ENCODE measurements at regions not wholly inside any gene's neighbourhood (a gene's known extent, or its start where the extent isn't known, plus 50 kb on each side); places are given as distances from the start of the nearest gene placed in this dataset.

DNA sequence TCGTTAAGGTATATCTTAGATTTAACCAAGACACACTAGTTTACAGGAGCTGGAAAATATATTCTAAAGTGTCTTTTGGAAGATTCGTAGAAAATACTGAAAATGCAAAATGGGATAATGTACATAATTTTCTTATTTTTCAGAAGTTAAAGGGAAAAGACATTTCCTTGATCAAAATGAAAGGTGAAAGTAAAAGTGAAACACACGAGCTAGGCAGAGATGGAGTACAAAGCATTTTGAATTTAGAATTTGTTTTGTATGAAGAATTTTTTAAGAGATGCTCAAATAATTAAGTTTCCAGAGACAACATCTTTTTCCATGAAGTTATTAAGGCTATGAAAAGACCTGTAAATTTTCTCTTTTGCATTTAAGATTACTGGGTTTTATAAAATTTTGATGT is 2192.6 kb upstream of the AGA start:
- 57% methylated on average over 3 of the region's 3 CpGs for WGBS
- Histone ChIP-seq H3K4me3 (no peak overlapping the region), H3K9me3 (no peaks in the 10 kb centered on the region), H3K36me3 (no peaks in the 10 kb centered on the region), H3K27me3 (no peaks in the 10 kb centered on the region), H3K27ac (replicated peaks in 1 of 4) (no peak overlapping the region), H3K4me1 (no peaks in the 10 kb centered on the region)
- no peak for DNase-seq (ENCODE audit: extremely low spot score)
- intact Hi-C loops (cut with DNase I) = no loop called here
- no peak for TF ChIP-seq POLR2A (IDR thresholded peaks at IDR 0.05; ENCODE audit: low read depth)
- TF ChIP-seq POLR2AphosphoS5 (IDR thresholded peaks at IDR 0.05) = no peak
- TF ChIP-seq, protein P1, sequence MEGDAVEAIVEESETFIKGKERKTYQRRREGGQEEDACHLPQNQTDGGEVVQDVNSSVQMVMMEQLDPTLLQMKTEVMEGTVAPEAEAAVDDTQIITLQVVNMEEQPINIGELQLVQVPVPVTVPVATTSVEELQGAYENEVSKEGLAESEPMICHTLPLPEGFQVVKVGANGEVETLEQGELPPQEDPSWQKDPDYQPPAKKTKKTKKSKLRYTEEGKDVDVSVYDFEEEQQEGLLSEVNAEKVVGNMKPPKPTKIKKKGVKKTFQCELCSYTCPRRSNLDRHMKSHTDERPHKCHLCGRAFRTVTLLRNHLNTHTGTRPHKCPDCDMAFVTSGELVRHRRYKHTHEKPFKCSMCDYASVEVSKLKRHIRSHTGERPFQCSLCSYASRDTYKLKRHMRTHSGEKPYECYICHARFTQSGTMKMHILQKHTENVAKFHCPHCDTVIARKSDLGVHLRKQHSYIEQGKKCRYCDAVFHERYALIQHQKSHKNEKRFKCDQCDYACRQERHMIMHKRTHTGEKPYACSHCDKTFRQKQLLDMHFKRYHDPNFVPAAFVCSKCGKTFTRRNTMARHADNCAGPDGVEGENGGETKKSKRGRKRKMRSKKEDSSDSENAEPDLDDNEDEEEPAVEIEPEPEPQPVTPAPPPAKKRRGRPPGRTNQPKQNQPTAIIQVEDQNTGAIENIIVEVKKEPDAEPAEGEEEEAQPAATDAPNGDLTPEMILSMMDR (IDR thresholded peaks at IDR 0.05) = no peak
- TF ChIP-seq EP300 (IDR thresholded peaks at IDR 0.05) = no peak

DNA sequence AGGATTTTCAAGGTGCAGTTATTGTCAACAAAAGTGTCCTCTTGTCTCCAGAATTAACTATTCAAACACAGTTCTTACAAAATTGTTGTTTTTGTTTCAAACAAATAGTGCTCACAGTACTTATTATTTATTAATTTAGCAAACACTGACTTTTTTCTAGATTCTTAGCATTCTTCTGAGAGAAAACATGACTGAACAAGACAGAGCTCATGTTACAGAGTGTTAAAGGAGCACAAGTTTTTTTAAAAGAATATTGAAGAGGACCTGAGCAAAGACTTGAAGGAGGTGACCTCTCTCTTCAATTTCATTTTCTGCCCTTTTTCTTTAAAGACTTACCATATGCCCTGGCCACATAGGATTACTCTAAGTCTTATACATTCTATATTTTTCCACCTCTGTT is 2220.3 kb upstream of the AGA start:
- DNase-seq (ENCODE audit: extremely low spot score) = no peak
- H3K36me3 ChIP-seq = no peaks in the 10 kb centered on the region
- TF ChIP-seq, protein P1 (IDR thresholded peaks at IDR 0.05) = no peak
- TF ChIP-seq EP300 (IDR thresholded peaks at IDR 0.05) (no peak), POLR2A (IDR thresholded peaks at IDR 0.05; ENCODE audit: low read depth) (no peak), POLR2AphosphoS5 (IDR thresholded peaks at IDR 0.05) (no peak)
- intact Hi-C loops (cut with DNase I) = no loop called here
- peaks cover 0 to 9% (median 0%) of the 10 kb centered on the region in 4 donors for H3K9me3 ChIP-seq
- no peaks in the 10 kb centered on the region for H3K4me1 ChIP-seq
- H3K4me3 ChIP-seq = no peak overlapping the region
- H3K27me3 ChIP-seq = no peaks in the 10 kb centered on the region
- no peak overlapping the region for H3K27ac ChIP-seq (replicated peaks in 1 of 4)

GRCh38 chr4:179663641-179664429 is 2221.6 kb upstream of the AGA start:
- no peak overlapping the region for H3K27ac ChIP-seq (replicated peaks in 1 of 4)
- TF ChIP-seq EP300 (IDR thresholded peaks at IDR 0.05) = no peak
- TF ChIP-seq POLR2AphosphoS5 (IDR thresholded peaks at IDR 0.05) = no peak
- TF ChIP-seq, protein P1 (IDR thresholded peaks at IDR 0.05) = no peak
- no peak for TF ChIP-seq POLR2A (IDR thresholded peaks at IDR 0.05; ENCODE audit: low read depth)
- no peaks in the 10 kb centered on the region for H3K4me1 ChIP-seq
- H3K4me3 ChIP-seq = no peak overlapping the region
- H3K27me3 ChIP-seq = no peaks in the 10 kb centered on the region
- intact Hi-C loops (cut with DNase I) = no loop called here
- peaks cover 0 to 9% (median 0%) of the 10 kb centered on the region in 4 donors for H3K9me3 ChIP-seq
- H3K36me3 ChIP-seq = no peaks in the 10 kb centered on the region
- DNase-seq (ENCODE audit: extremely low spot score) = no peak
- 93% methylated on average over 6 of the region's 6 CpGs for WGBS

GRCh38 chr4:179664430-179665027 is 2222.3 kb upstream of the AGA start:
- TF ChIP-seq POLR2A (IDR thresholded peaks at IDR 0.05; ENCODE audit: low read depth) (no peak), EP300 (IDR thresholded peaks at IDR 0.05) (no peak), POLR2AphosphoS5 (IDR thresholded peaks at IDR 0.05) (no peak)
- TF ChIP-seq, protein P1 (IDR thresholded peaks at IDR 0.05) = no peak
- intact Hi-C loops (cut with DNase I) = no loop called here
- no peaks in the 10 kb centered on the region for H3K4me1 ChIP-seq
- 89% methylated on average over 9 of the region's 9 CpGs for WGBS
- H3K9me3 ChIP-seq = peaks cover 0 to 9% (median 0%) of the 10 kb centered on the region in 4 donors
- H3K27ac ChIP-seq (replicated peaks in 1 of 4) = no peak overlapping the region
- no peak overlapping the region for H3K4me3 ChIP-seq
- H3K27me3 ChIP-seq = no peaks in the 10 kb centered on the region
- DNase-seq (ENCODE audit: extremely low spot score) = no peak
- no peaks in the 10 kb centered on the region for H3K36me3 ChIP-seq

All from esophagus muscularis mucosa (tissue), 4 donors.